A549 (cell line): ENCODE measurements at regions not wholly inside any gene's neighbourhood (a gene's known extent, or its start where the extent isn't known, plus 50 kb on each side); places are given as distances from the start of the nearest gene placed in this dataset.

Experiments
- EP300 ChIP-seq, 2 experiments: fragments of >200 bp; sonication (Bioruptor Twin); formaldehyde crosslinking; IDR thresholded peaks; 2 replicates in 1 of 2; 3 replicates in 1 of 2; pipeline ENCODE4 v1.6.1; 2016 to 2017
- HDAC2 ChIP-seq: fragments of 200-600 bp; sonication (generic); IDR thresholded peaks from 2 replicates; pipeline ENCODE4 v1.6.1; 2016
- TF ChIP-seq, protein P1 (sequence below): fragments of >200 bp; sonication (Bioruptor Twin); formaldehyde crosslinking; IDR thresholded peaks from 3 replicates; pipeline ENCODE4 v1.5.1; 2016

GRCh38 chr4:96263291-96263690 is 423.4 kb downstream of the PDHA2 start:
- no peak for TF ChIP-seq EP300 (IDR thresholded peaks at IDR 0.05)
- TF ChIP-seq HDAC2: no peak
- TF ChIP-seq, protein P1, sequence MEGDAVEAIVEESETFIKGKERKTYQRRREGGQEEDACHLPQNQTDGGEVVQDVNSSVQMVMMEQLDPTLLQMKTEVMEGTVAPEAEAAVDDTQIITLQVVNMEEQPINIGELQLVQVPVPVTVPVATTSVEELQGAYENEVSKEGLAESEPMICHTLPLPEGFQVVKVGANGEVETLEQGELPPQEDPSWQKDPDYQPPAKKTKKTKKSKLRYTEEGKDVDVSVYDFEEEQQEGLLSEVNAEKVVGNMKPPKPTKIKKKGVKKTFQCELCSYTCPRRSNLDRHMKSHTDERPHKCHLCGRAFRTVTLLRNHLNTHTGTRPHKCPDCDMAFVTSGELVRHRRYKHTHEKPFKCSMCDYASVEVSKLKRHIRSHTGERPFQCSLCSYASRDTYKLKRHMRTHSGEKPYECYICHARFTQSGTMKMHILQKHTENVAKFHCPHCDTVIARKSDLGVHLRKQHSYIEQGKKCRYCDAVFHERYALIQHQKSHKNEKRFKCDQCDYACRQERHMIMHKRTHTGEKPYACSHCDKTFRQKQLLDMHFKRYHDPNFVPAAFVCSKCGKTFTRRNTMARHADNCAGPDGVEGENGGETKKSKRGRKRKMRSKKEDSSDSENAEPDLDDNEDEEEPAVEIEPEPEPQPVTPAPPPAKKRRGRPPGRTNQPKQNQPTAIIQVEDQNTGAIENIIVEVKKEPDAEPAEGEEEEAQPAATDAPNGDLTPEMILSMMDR: no peak
